Ureter (tissue), 1 donor: ENCODE measurements at regions not wholly inside any gene's neighbourhood (a gene's known extent, or its start where the extent isn't known, plus 50 kb on each side); places are given as distances from the start of the nearest gene placed in this dataset.
"Not testable (repeated sequence)": the region's sequence is repeated elsewhere in the genome, so short reads cannot be mapped to it uniquely, and the experiment has no call there.

Experiments
- DNase-seq: peaks from one replicate; pipeline ENCODE4 v3.0.0-alpha.2; 2020; ENCODE audit warnings: low spot score
- donor health status: DM: yes; HTN: yes; CAD: no.

DNA sequence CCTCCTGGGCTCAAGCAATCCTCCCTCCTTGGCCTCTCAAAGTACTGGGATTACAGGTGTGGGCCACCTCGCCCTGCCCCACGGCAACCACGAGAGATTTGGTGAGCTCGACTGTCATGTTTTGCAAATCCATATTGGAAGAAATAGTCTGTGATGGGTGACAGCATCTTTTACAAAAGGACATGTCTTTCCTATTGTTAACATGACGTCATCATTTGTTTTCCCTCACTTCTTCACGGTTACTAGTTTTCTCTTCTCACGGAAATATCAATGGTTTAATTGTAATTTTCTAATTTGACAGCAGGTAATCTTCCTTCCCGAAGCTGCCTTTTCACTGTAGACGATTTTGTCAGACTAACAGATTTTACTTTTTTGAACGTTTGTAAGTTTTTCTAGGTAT is 110.8 kb upstream of the GREM2 start:
- no peak for DNase-seq

DNA sequence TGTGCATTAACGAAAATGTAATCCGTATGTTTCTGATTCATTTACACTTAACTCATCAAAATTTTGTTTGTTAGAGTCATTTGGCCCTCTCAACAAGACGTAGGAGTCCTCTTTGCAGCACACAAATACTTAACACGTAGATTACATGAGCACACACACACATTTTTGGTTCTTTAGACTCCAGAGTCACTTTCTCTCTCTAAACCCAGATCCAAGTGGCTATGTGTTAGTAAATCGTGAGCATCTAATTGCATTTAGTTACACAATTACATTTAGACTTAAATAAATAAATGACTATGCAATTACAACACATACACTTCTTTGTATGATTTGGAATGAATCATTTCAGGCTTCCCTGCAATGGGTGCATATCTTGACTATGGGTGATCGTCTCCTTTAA is 109.0 kb upstream of the GREM2 start:
- DNase-seq = no peak

GRCh38 chr1:240719953-240720700 is 108.2 kb upstream of the GREM2 start:
- no peak for DNase-seq

- DNase-seq = not testable (repeated sequence)
Measured at GRCh38 chr1:240716538-240716937, 104.6 kb upstream of the GREM2 start.

GRCh38 chr1:240714568-240715292 is 102.8 kb upstream of the GREM2 start:
- no peak for DNase-seq

DNA sequence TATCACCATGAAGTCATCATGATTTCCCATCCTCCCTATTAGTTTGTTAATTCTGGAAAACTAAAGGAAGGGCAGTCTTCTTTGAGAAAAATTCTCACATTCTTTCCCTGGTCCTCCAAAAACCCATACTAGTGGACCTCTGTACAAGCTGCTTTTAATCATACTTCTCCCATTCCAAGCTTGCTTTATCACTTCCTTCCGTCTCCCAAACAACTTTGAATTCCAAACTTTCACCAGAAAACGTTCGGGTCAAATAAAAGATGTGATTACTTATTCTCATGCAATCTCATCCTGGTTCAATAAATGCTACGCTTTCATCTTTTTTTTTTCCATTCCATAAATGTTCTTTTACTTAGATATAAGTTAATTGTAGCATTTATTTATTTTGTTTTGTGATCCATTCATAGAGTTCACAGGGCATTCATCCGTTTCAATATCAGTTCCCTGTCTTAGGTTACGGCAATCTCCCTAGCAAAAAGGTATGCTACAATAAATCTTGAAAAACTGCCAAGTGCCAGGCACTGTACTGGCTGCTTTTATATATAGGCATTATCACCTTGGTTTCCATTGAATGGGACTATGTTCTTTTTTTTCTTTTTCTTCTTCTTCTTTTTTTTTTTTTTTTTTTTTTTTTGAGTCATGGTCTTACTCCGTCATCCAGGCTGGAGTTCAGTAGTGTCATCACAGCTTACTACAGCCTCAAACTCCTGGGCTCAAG is 100.2 kb upstream of the GREM2 start:
- DNase-seq = no peak

DNA sequence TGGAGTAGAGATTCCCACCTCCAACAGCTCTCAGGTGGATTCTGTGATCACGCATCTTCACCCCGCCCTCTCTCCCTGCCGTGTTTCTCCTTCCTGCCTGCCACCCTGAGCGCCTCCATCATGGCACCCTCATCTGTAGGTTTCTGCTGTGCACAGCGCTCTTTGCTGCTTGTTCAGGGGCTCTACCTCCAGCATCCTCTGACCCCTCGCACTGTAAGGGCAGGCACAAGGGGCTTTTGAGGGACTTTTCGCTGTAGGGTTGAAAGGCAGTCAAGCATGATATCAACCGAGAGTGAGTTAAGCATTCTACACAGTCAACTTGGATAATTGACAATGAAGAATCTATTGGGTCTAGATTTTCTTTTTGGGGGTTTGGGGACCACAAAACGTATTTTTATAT is 99.1 kb upstream of the GREM2 start:
- no peak for DNase-seq

DNA sequence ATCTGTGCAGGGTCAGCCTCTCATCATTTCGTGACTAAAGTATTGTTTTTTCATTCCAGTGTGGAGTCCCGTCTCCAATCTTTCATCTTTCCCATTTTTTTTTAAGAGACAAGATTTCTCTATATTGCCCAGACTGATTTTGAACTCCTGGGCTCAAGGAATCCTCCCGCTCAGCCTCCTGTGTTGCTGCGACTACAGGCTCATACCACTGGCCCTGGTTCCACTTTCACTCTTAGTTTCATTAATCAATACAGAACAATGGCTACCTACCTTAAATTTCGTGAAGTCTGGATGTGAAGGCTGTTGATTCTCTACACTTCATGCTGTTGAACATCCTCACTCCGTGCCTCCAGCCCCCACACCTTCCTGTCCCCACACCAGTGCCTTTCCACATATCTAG is 97.7 kb upstream of the GREM2 start:
- no peak for DNase-seq

DNA sequence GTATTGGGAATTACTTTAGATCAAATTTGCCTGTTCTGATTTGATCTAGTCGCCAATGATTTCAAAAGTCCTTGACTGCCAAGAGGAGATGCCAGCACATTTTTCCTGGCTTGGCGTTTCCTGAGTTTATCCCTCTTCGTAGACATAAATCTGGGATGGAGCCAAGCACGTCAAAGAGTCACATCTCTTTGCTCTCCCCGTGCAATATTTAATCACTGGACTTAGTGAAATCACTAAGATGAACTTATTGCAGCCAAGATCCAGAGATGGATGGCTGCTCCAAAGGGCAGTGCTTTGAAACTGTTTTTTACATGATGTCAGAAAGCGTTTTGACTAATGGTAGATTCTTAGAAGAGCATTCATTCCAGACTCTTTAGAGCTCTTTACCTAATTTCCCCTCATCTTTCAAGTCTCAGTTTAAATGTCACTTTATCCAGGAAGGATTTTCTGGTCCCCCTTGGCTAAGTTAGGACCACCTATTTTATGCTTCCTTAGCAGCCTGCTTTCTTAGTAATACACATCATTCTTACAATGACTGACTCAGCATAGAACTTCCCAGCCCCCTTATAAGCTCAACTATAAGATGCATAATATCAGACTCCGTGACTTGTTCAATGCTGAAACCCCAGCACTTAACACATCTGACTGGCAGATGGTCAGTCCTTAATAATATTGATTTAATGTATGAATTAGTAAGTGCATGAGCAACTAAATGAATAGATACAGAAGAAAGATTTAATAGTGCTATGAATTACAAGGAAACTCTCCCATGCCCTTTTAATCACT is 94.4 kb upstream of the GREM2 start:
- no peak for DNase-seq

DNA sequence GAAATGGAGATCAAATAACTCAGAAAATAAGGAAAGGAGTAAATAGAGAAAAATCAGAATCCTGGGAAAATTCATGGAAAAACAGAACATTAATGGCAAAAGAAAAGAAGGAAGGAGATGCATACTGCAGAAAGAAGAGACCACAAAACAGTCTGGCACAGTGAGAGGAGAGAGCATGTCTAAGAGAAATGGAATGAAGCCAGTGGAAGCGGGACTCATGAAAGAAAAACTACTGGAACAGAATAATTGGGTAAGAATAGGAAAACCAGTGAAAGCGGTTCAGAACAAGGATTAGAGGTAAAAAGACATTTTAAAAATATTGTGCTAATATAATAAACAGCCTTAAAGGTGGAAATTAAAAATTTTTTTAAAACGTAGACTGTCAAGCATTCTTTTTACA is 93.6 kb upstream of the GREM2 start:
- DNase-seq = no peak

DNA sequence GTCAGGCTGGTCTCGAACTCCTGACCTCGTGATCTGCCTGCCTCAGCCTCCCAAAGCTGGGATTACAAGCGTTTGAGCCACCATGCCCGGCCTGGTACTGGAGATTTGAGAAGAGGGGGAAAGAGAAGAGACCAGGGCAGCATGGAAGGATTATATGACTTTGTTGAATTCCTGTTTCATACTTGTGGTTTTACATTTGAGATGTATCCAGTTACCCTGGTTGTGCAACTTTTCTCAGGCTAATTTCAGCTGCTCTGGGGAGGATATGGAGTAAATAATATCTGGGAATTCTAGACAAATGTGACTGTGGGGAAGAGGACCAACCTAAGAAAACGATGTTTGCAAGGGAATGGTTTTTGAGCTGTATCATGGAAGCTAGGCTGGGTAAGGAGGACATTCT is 89.5 kb upstream of the GREM2 start:
- no peak for DNase-seq

DNA sequence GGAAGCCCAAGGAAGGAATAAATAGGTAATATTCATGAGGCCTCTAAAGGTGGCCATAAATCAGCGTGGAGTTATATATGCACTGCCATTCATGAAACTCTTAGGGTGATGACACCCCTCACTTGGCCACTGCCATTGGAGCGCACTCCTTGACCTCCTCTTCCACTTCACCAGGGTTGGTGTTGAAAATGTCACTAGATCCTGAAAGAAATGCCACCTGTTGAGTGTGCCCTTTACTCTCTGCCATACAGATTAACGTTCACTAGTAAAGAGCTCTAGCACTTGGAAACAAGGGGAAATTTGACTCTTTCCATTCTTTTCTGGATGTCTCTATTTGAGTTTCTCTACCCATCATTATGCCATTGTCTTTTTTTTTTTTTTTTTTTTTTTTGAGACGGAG is 83.5 kb upstream of the GREM2 start:
- DNase-seq = no peak

GRCh38 chr1:240693844-240694243 is 81.9 kb upstream of the GREM2 start:
- no peak for DNase-seq

DNA sequence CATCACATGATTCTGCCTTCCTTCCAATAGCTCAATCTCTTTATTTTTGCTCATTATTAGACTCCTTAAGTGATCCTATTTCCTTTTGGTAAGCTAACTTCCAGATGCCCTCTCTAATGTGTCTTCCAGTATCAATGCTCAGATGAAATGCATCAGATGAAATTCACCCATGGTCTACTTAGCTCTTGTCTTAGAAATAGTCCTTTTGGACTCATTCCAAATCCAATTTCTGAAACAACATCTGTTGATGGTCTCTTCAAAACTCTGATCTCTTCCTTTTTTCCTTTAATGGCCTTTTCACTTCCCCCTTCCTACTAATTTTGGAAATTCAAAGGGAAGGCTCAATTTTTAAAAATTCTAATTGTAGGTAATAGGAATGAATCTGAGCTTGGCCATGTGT is 81.1 kb upstream of the GREM2 start:
- DNase-seq = no peak

GRCh38 chr1:240691909-240692705 is 80.2 kb upstream of the GREM2 start:
- peak; percentile 58 for DNase-seq

- DNase-seq = no peak
Measured at GRCh38 chr1:240691501-240691900, 79.5 kb upstream of the GREM2 start.

- DNase-seq = peak; percentile 57
Measured at GRCh38 chr1:240687820-240688219, 75.9 kb upstream of the GREM2 start.

DNA sequence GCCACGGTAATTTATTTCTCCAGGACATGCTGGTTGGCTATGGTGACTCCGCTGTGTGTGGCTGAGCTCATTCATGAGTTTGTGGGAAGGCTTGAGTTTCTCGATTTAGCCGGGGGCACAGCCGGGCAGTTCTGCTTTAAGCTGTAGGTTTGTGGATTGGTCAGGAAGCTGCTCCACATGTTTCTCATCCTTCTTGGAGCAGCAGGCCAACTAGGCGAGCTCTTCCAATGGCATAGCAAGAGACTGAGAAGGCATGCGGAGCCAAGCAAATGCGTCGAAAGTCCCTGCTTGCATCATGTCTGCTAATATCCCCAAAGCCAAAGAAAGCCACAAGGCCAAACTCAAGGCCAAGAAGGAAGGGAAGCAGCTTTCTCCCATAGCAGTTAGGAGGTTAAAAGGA is 71.6 kb upstream of the GREM2 start:
- no peak for DNase-seq

DNA sequence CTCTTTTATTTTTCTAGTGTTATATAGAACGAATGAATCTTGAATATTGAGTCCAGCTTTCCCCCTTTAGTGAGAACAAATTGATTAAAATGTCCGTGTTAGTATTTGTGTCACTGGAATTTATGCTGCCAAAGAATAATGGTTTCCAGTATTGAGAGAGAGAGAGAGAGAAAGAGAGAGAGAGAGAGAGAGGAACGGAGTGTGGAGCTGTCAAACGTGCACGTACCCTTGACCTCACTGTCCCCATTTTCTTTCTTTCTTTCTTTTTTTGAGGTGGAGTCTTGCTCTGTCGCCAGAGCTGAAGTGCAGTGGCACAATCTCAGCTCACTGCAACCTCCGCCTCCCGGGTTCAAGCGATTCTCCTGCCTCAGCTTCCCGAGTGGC is 70.9 kb upstream of the GREM2 start:
- no peak for DNase-seq

DNA sequence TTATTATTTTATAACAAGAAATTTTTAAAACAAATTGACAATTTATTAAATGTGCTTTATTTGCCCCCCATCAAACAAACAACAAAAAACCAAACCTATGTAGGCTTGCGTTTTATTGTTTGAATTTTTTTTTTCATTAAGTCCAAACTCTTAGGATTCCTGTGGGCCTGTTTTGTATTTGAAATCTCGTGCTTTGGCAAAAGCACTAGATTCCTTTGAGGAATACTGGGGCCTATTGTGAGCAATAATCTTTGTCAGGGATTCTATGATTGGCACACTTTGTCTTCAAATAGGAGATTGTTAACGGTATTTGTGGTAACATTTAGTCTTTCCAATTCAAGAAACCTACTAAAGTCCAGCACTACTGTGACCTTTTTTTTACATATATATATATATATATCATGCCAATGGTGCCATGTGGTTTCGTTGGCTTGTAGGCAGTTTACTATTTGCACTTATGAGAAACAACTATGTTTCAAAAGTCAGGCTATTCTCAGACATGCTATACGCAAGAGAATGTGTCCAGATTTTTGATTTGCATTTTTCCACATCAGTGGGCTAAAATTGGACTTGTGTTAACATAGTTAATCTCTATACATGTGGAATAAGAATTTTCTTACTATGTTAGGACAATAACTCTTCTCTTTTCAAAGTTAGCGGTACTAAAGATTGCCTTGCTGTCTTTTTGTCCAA is 70.4 kb upstream of the GREM2 start:
- no peak for DNase-seq
